Keratinocyte (primary cell): ENCODE measurements at regions not wholly inside any gene's neighbourhood (a gene's known extent, or its start where the extent isn't known, plus 50 kb on each side); places are given as distances from the start of the nearest gene placed in this dataset.

Experiments
- DNase-seq: peaks from one replicate; pipeline ENCODE4 v3.0.0-alpha.2; 2011; ENCODE audit warnings: low read depth, missing footprints, low spot score
- FAIRE-seq: peaks from 2 replicates; lab custom pipeline; 2011; peaks lifted over from hg19 to GRCh38; lab: Jason Lieb, UNC
- H2AFZ ChIP-seq: 2 replicates; pipeline ENCODE4 v1.6.0; 2012; ENCODE audit warnings: low read length, control low read depth, inconsistent platforms; ENCODE audit not compliant: control insufficient read depth
- H3K27ac ChIP-seq: 2 replicates; pipeline ENCODE4 v1.5.1; 2011; ENCODE audit warnings: low read length; ENCODE audit not compliant: control insufficient read depth, insufficient read depth
- H3K27me3 ChIP-seq: 3 replicates; pipeline ENCODE4 v1.6.0; 2011; ENCODE audit warnings: low read length; ENCODE audit not compliant: control insufficient read depth, insufficient read depth; ENCODE audit errors: extremely low read depth
- H3K36me3 ChIP-seq, 2 experiments: 2 replicates in 1 of 2; 3 replicates in 1 of 2; pipeline ENCODE4 v1.5.1; 2011; ENCODE audit warnings: low read length in 2 of 2, mild to moderate bottlenecking in 1 of 2; ENCODE audit not compliant: control insufficient read depth in 2 of 2, insufficient read depth in 2 of 2; ENCODE audit errors: extremely low read depth in 1 of 2
- H3K4me1 ChIP-seq: 3 replicates; pipeline ENCODE4 v1.5.1; 2011; ENCODE audit warnings: low read length; ENCODE audit not compliant: control insufficient read depth, insufficient read depth; ENCODE audit errors: extremely low read depth
- H3K4me2 ChIP-seq: 3 replicates; pipeline ENCODE4 v1.6.0; 2011; ENCODE audit warnings: low read depth, low read length; ENCODE audit not compliant: control insufficient read depth, insufficient read depth; ENCODE audit errors: extremely low read depth
- H3K4me3 ChIP-seq, 3 experiments: fragments of 200-600 bp in 1 of 3; sonication (generic) in 1 of 3; 2 replicates in 2 of 3; 3 replicates in 1 of 3; pipeline ENCODE4 v1.5.1; 2011 to 2016; ENCODE audit warnings: low read length in 3 of 3, mild to moderate bottlenecking in 3 of 3, control low read depth in 2 of 3, inconsistent platforms in 1 of 3, low read depth in 1 of 3, mixed read lengths in 1 of 3, mixed run types in 1 of 3, moderate library complexity in 1 of 3; ENCODE audit not compliant: control insufficient read depth in 2 of 3, insufficient read depth in 2 of 3; ENCODE audit errors: extremely low read depth in 1 of 3
- H3K79me2 ChIP-seq: 2 replicates; pipeline ENCODE4 v1.6.0; 2012; ENCODE audit warnings: low read length; ENCODE audit not compliant: control insufficient read depth, insufficient read depth
- H3K9ac ChIP-seq: 3 replicates; pipeline ENCODE4 v1.6.0; 2011; ENCODE audit warnings: low read length; ENCODE audit not compliant: control insufficient read depth, insufficient read depth; ENCODE audit errors: extremely low read depth
- H3K9me1 ChIP-seq: 3 replicates; pipeline ENCODE4 v1.6.0; 2011; ENCODE audit warnings: low read length; ENCODE audit not compliant: control insufficient read depth, insufficient read depth; ENCODE audit errors: extremely low read depth
- H3K9me3 ChIP-seq: 2 replicates; pipeline ENCODE4 v1.5.1; 2012; ENCODE audit warnings: low read depth, low read length; ENCODE audit not compliant: control insufficient read depth
- H4K20me1 ChIP-seq: 3 replicates; pipeline ENCODE4 v1.6.0; 2011; ENCODE audit warnings: low read length; ENCODE audit not compliant: control insufficient read depth, insufficient read depth; ENCODE audit errors: extremely low read depth
- EZH2 ChIP-seq: IDR thresholded peaks from one replicate; pipeline ENCODE4 v1.6.1; 2012; ENCODE audit warnings: inconsistent platforms, mild to moderate bottlenecking, low read length, moderate library complexity
- dilution Hi-C: fragments of 300-500 bp; cut with MboI; formaldehyde crosslinking; loops from one replicate; pipeline ENCODE4 v1.7.0; 2020; ENCODE audit warnings: low sequenced_read_pairs; ENCODE audit not compliant: extremely low pct_ligation_motif_present
- TF ChIP-seq, protein P1 (sequence below), 3 experiments: IDR thresholded peaks in 1 of 3; conservative IDR thresholded peaks in 1 of 3; optimal IDR thresholded peaks in 1 of 3; 2 replicates in 2 of 3; 3 replicates in 1 of 3; pipeline versions ENCODE3 to v1.5.1; 2011; ENCODE audit warnings: low read length in 3 of 3, mild to moderate bottlenecking in 3 of 3, moderate library complexity in 2 of 3, control low read depth in 1 of 3, inconsistent platforms in 1 of 3; ENCODE audit not compliant: insufficient read depth in 2 of 3; ENCODE audit errors: extremely low read depth in 1 of 3

DNA sequence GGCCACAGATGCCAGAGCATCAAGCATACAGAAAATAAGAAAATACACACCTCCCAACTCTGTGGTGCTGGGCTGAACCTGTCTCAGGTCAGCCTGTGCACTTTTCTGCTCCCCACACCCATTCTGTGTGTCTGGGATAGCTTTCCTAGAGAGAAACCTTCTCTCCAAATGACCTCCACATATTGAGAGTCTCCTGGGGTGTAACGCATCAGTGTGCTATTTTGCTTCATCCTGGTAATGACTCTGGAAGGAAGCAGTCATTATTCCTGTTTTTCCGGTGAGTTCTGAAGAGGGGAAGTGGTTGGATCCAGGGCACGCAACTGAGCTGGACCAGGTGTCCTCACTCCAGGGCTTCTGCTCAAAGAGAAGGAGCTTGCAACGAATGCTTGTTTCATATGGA is 73.2 kb upstream of the SH3PXD2B start:
- H3K9me1 ChIP-seq: no peaks in the 10 kb centered on the region
- no peak for TF ChIP-seq EZH2
- TF ChIP-seq, protein P1, sequence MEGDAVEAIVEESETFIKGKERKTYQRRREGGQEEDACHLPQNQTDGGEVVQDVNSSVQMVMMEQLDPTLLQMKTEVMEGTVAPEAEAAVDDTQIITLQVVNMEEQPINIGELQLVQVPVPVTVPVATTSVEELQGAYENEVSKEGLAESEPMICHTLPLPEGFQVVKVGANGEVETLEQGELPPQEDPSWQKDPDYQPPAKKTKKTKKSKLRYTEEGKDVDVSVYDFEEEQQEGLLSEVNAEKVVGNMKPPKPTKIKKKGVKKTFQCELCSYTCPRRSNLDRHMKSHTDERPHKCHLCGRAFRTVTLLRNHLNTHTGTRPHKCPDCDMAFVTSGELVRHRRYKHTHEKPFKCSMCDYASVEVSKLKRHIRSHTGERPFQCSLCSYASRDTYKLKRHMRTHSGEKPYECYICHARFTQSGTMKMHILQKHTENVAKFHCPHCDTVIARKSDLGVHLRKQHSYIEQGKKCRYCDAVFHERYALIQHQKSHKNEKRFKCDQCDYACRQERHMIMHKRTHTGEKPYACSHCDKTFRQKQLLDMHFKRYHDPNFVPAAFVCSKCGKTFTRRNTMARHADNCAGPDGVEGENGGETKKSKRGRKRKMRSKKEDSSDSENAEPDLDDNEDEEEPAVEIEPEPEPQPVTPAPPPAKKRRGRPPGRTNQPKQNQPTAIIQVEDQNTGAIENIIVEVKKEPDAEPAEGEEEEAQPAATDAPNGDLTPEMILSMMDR (optimal IDR thresholded peaks at IDR 0.05 in 1 of 3, IDR thresholded peaks at IDR 0.05 in 1 of 3, conservative IDR thresholded peaks at IDR 0.05 in 1 of 3; ENCODE audit: extremely low read depth in 1 of 3, insufficient read depth in 2 of 3, low read length in 3 of 3): no peak
- H3K27ac ChIP-seq: no peak overlapping the region
- no peak overlapping the region for H3K9ac ChIP-seq
- no peaks in the 10 kb centered on the region for H3K79me2 ChIP-seq
- H3K4me1 ChIP-seq: no peaks in the 10 kb centered on the region
- no peak overlapping the region for H2AFZ ChIP-seq
- no peak overlapping the region for H3K4me3 ChIP-seq
- dilution Hi-C loops: no loop called here
- no peaks in the 10 kb centered on the region for H3K9me3 ChIP-seq
- FAIRE-seq (no peak), DNase-seq (no peak)
- H3K27me3 ChIP-seq: peaks cover 13% of the 10 kb centered on the region
- H3K4me2 ChIP-seq: no peak overlapping the region
- H3K36me3 ChIP-seq: no peaks in the 10 kb centered on the region
- no peaks in the 10 kb centered on the region for H4K20me1 ChIP-seq

DNA sequence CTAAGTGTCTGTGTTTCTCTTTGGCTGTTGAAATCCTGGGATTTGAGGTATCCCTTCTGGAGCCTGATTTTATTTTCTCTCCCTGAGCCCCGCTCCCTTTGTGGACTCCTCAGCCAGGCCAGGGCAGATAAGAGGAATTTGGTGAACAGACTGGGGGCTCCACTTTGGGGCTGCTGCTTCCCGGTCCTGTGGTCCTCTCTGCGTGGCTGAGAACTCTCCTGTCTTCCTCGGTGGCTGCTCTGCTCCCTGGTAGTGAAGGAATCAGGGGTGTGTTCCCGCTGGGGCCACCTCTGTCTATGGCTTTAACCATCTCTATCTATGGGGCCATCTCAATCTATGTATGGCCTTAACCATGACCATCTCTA is 71.7 kb upstream of the SH3PXD2B start:
- H3K4me3 ChIP-seq: no peak overlapping the region
- H3K9me1 ChIP-seq: no peaks in the 10 kb centered on the region
- H4K20me1 ChIP-seq: no peaks in the 10 kb centered on the region
- no peak overlapping the region for H3K4me2 ChIP-seq
- no peaks in the 10 kb centered on the region for H3K9me3 ChIP-seq
- dilution Hi-C loops: no loop called here
- no peak for TF ChIP-seq EZH2
- DNase-seq (no peak), FAIRE-seq (no peak)
- peaks cover 13% of the 10 kb centered on the region for H3K27me3 ChIP-seq
- H3K4me1 ChIP-seq: no peaks in the 10 kb centered on the region
- no peak overlapping the region for H2AFZ ChIP-seq
- no peak overlapping the region for H3K27ac ChIP-seq
- H3K9ac ChIP-seq: no peak overlapping the region
- H3K36me3 ChIP-seq: no peaks in the 10 kb centered on the region
- no peaks in the 10 kb centered on the region for H3K79me2 ChIP-seq

DNA sequence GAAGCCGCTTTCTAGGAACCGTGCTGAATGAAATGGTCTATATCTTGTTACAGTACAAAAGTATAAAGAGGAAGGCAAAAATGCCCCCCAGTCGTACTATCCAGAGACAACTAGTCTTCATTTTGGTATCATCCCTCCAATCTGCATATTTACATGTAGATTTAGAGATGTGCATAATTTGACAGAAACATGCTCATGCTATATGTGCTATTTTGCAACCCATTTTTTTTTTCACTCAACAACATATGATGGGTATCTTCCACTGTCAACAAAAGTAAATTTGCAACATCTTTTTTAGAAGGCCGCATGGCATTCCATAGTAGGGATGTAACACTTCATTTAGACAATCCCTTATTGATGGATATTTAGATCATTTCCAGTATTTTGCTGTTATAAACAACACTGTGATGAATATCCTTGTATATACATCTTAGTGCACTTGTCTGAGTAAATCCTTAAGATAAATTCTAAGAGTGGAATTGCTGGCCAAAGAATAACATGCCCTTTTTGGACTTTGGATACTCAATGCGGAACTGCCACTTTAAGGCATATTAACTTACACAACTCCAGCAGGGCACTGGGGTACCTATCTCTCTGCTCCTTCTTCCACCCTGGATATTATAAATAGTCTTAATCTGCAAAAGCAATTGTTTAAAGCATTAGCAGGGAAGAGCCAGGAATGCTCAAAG is 71.1 kb upstream of the SH3PXD2B start:
- no peaks in the 10 kb centered on the region for H3K9me3 ChIP-seq
- H3K4me1 ChIP-seq: no peaks in the 10 kb centered on the region
- H3K27ac ChIP-seq: no peak overlapping the region
- H3K9ac ChIP-seq: no peak overlapping the region
- no peaks in the 10 kb centered on the region for H3K9me1 ChIP-seq
- no peak overlapping the region for H3K4me3 ChIP-seq
- H4K20me1 ChIP-seq: no peaks in the 10 kb centered on the region
- peaks cover 13% of the 10 kb centered on the region for H3K27me3 ChIP-seq
- no peaks in the 10 kb centered on the region for H3K36me3 ChIP-seq
- no peak overlapping the region for H2AFZ ChIP-seq
- no peak for FAIRE-seq
- TF ChIP-seq EZH2: no peak
- TF ChIP-seq, protein P1 (optimal IDR thresholded peaks at IDR 0.05 in 1 of 3, IDR thresholded peaks at IDR 0.05 in 1 of 3, conservative IDR thresholded peaks at IDR 0.05 in 1 of 3; ENCODE audit: extremely low read depth in 1 of 3, insufficient read depth in 2 of 3, low read length in 3 of 3): no peak
- DNase-seq: no peak
- dilution Hi-C loops: no loop called here
- no peaks in the 10 kb centered on the region for H3K79me2 ChIP-seq
- H3K4me2 ChIP-seq: no peak overlapping the region
